H9 (cell line): ENCODE measurements at regions not wholly inside any gene's neighbourhood (a gene's known extent, or its start where the extent isn't known, plus 50 kb on each side); places are given as distances from the start of the nearest gene placed in this dataset.

ENCODE experiments used
- DNase-seq: peaks from one replicate; pipeline ENCODE4 v3.0.0-alpha.2; 2017
- H2AFZ ChIP-seq: one replicate; pipeline ENCODE4 v1.6.1; 2013; ENCODE audit warnings: mild to moderate bottlenecking, low read length, control low read depth, moderate library complexity
- H2AK5ac ChIP-seq: 2 replicates; pipeline ENCODE4 v1.6.1; 2013; ENCODE audit warnings: low read length, control low read depth, mixed read lengths; ENCODE audit not compliant: insufficient read length
- H2BK120ac ChIP-seq: one replicate; pipeline ENCODE4 v1.6.1; 2013; ENCODE audit warnings: low read depth, mild to moderate bottlenecking, low read length, control low read depth, inconsistent platforms; ENCODE audit not compliant: poor library complexity, severe bottlenecking
- H2BK12ac ChIP-seq: 2 replicates; pipeline ENCODE4 v1.6.1; 2013; ENCODE audit warnings: low read length, control low read depth, mixed read lengths, low read depth; ENCODE audit not compliant: insufficient read length
- H2BK15ac ChIP-seq: 2 replicates; pipeline ENCODE4 v1.6.1; 2013; ENCODE audit warnings: low read depth, low read length, control low read depth
- H2BK20ac ChIP-seq: one replicate; pipeline ENCODE4 v1.6.1; 2013; ENCODE audit warnings: low read depth, mild to moderate bottlenecking, low read length, control low read depth, inconsistent platforms; ENCODE audit not compliant: poor library complexity, severe bottlenecking
- H2BK5ac ChIP-seq: 2 replicates; pipeline ENCODE4 v1.6.1; 2013; ENCODE audit warnings: low read length, control low read depth, mixed read lengths; ENCODE audit not compliant: insufficient read length
- H3K14ac ChIP-seq: 2 replicates; pipeline ENCODE4 v1.6.1; 2013; ENCODE audit warnings: low read length, control low read depth; ENCODE audit not compliant: insufficient read depth
- H3K18ac ChIP-seq: 2 replicates; pipeline ENCODE4 v1.6.1; 2013; ENCODE audit warnings: low read depth, mild to moderate bottlenecking, mixed read lengths, low read length, control low read depth; ENCODE audit not compliant: insufficient read length
- H3K23ac ChIP-seq: 2 replicates; pipeline ENCODE4 v1.6.1; 2013; ENCODE audit warnings: low read length, control low read depth, mixed read lengths, low read depth; ENCODE audit not compliant: insufficient read length
- H3K23me2 ChIP-seq: 2 replicates; pipeline ENCODE4 v1.6.1; 2013; ENCODE audit warnings: low read depth, mild to moderate bottlenecking, mixed read lengths, low read length, control low read depth; ENCODE audit not compliant: insufficient read length, poor library complexity, severe bottlenecking
- H3K27ac ChIP-seq: 2 replicates; pipeline ENCODE4 v1.5.1; 2013; ENCODE audit warnings: low read length, control low read depth, mixed read lengths, low read depth; ENCODE audit not compliant: insufficient read length
- H3K27me3 ChIP-seq: 2 replicates; pipeline ENCODE4 v1.6.1; 2013; ENCODE audit warnings: low read length, control low read depth, inconsistent platforms; ENCODE audit not compliant: insufficient read depth
- H3K4ac ChIP-seq: 2 replicates; pipeline ENCODE4 v1.6.1; 2013; ENCODE audit warnings: low read depth, mild to moderate bottlenecking, control low read depth, inconsistent platforms, low read length, moderate library complexity
- H3K4me1 ChIP-seq: 2 replicates; pipeline ENCODE4 v1.6.1; 2013; ENCODE audit warnings: low read length, control low read depth, inconsistent platforms; ENCODE audit not compliant: insufficient read depth
- H3K4me2 ChIP-seq: 2 replicates; pipeline ENCODE4 v1.6.1; 2013; ENCODE audit warnings: low read length, control low read depth, mixed read lengths; ENCODE audit not compliant: insufficient read length, insufficient read depth
- H3K56ac ChIP-seq: 2 replicates; pipeline ENCODE4 v1.6.1; 2013; ENCODE audit warnings: low read depth, mild to moderate bottlenecking, mixed read lengths, low read length, control low read depth; ENCODE audit not compliant: insufficient read length
- H3K79me1 ChIP-seq: 2 replicates; pipeline ENCODE4 v1.6.1; 2013; ENCODE audit warnings: low read depth, mild to moderate bottlenecking, moderate library complexity, low read length, control low read depth, inconsistent platforms; ENCODE audit not compliant: insufficient read depth, poor library complexity, severe bottlenecking
- H3K79me2 ChIP-seq: 2 replicates; pipeline ENCODE4 v1.6.1; 2013; ENCODE audit warnings: low read length, control low read depth, inconsistent platforms; ENCODE audit not compliant: insufficient read depth
- H3K9ac ChIP-seq: 2 replicates; pipeline ENCODE4 v1.6.1; 2013; ENCODE audit warnings: low read length, control low read depth, mixed read lengths; ENCODE audit not compliant: insufficient read length; ENCODE audit errors: extremely low read depth
- H3K9me3 ChIP-seq: one replicate; pipeline ENCODE4 v1.6.1; 2013; ENCODE audit warnings: low read depth, low read length, inconsistent platforms; ENCODE audit not compliant: control insufficient read depth
- H3T11ph ChIP-seq: one replicate; pipeline ENCODE4 v1.6.1; 2013; ENCODE audit warnings: mild to moderate bottlenecking, low read length, control low read depth, inconsistent platforms
- H4K20me1 ChIP-seq: one replicate; pipeline ENCODE4 v1.6.1; 2013; ENCODE audit not compliant: control insufficient read depth, insufficient read length, insufficient read depth
- H4K5ac ChIP-seq: 2 replicates; pipeline ENCODE4 v1.6.1; 2013; ENCODE audit warnings: low read depth, mild to moderate bottlenecking, mixed read lengths, low read length, control low read depth; ENCODE audit not compliant: insufficient read length
- H4K8ac ChIP-seq: replicated peaks from 2 replicates; pipeline ENCODE4 v1.6.1; 2013; ENCODE audit warnings: low read length, control low read depth, mixed read lengths, low read depth; ENCODE audit not compliant: insufficient read length
- H4K91ac ChIP-seq: 2 replicates; pipeline ENCODE4 v1.6.1; 2013; ENCODE audit warnings: low read depth, mild to moderate bottlenecking, moderate library complexity, mixed read lengths, low read length, control low read depth; ENCODE audit not compliant: insufficient read length
- H3K27ac Mint-ChIP-seq, 3 experiments: 2 replicates in 2 of 3; 3 replicates in 1 of 3; pipeline ENCODE4 v1.8.0; 2020 to 2021; ENCODE audit warnings: mixed read lengths in 3 of 3, mild to moderate bottlenecking in 1 of 3, moderate library complexity in 1 of 3
- H3K27me3 Mint-ChIP-seq: 2 replicates; pipeline ENCODE4 v1.8.0; 2021; ENCODE audit warnings: low read depth, mild to moderate bottlenecking, moderate library complexity, mixed read lengths
- H3K36me3 Mint-ChIP-seq, 3 experiments: 2 replicates in 2 of 3; 3 replicates in 1 of 3; pipeline ENCODE4 v1.8.0; 2020 to 2021; ENCODE audit warnings: low read depth in 3 of 3, mixed read lengths in 3 of 3; ENCODE audit not compliant: insufficient read depth in 1 of 3
- H3K4me1 Mint-ChIP-seq, 2 experiments: 2 replicates each; pipeline ENCODE4 v1.8.0; 2020; ENCODE audit warnings: mixed read lengths in 2 of 2
- H3K4me3 Mint-ChIP-seq, 2 experiments: 2 replicates in 1 of 2; 3 replicates in 1 of 2; pipeline ENCODE4 v1.8.0; 2020 to 2021; ENCODE audit warnings: mild to moderate bottlenecking in 2 of 2, mixed read lengths in 2 of 2, moderate library complexity in 1 of 2
- H3K9me3 Mint-ChIP-seq, 2 experiments: 2 replicates in 1 of 2; 3 replicates in 1 of 2; pipeline ENCODE4 v1.8.0; 2020; ENCODE audit warnings: mild to moderate bottlenecking in 2 of 2, mixed read lengths in 2 of 2, moderate library complexity in 1 of 2
- WGBS: extraction: QIAGEN DNeasy Blood & Tissue Kit; methylation state at CpG from one replicate; pipeline ENCODE4 v1.1.7; 2013; ENCODE audit warnings: missing lambda C conversion rate, low lambda C conversion rate, mixed read lengths; ENCODE audit not compliant: insufficient read length; ENCODE audit errors: extremely low coverage; 5-methylcytosine and 5-hydroxymethylcytosine counted together
- TF ChIP-seq, protein P1 (sequence below): fragments of 200-600 bp; sonication (generic); conservative IDR thresholded peaks from 3 replicates; pipeline ENCODE4 v1.8.0; 2021; ENCODE audit warnings: antibody characterized with exemption, mild to moderate bottlenecking

DNA sequence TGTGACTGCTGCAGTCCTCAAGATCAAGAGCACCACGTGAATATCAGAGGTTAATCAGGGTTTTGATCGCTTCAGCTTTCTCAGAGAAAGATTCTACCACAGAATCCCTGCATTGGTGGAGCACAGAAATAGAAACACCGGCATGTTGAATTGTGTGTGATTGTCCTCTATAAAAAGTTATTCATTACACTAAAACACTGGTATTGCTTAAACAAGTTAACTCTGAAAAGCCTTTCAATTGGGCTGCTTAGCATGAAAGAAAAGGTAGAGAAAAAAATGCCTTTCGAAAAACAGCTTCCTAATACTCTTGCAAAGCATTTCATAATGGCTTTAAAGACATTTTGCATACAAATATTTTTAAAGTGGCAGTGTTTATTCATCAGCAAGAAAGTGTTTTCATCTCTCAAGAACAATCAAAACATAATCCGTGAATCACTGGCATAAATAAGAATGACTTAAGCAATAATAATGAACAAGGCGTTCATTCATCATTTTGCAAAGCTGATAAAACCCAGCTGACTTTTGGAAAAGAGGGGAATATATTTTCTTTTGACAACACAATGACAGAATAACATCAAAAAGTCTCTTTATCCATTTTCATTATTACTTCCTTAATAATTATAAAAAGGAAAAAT is 61.1 kb downstream of the HELT start:
- Mint-ChIP-seq H3K36me3 (no peaks in the 10 kb centered on the region), H3K4me3 (no peak overlapping the region), H3K27ac (no peak overlapping the region), H3K9me3 (no peaks in the 10 kb centered on the region), H3K27me3 (no peaks in the 10 kb centered on the region), H3K4me1 (peaks cover 36 to 45% of the 10 kb centered on the region in 2 experiments)
- Histone ChIP-seq H3K27me3 (no peaks in the 10 kb centered on the region), H4K91ac (no peak overlapping the region), H3K18ac (no peak overlapping the region), H3K56ac (no peak overlapping the region), H3K23me2 (no peaks in the 10 kb centered on the region), H3K79me1 (no peaks in the 10 kb centered on the region), H3K4ac (no peak overlapping the region), H3K79me2 (no peaks in the 10 kb centered on the region), H3K23ac (no peak overlapping the region), H3T11ph (no peak overlapping the region), H3K14ac (no peak overlapping the region), H2AFZ (no peak overlapping the region), H2AK5ac (no peak overlapping the region), H2BK12ac (no peak overlapping the region), H4K20me1 (no peaks in the 10 kb centered on the region), H3K9me3 (no peaks in the 10 kb centered on the region), H2BK15ac (no peak overlapping the region), H2BK5ac (no peak overlapping the region), H4K8ac (no peak overlapping the region), H4K5ac (no peak overlapping the region), H3K4me2 (no peak overlapping the region), H2BK20ac (no peak overlapping the region), H3K27ac (no peak overlapping the region), H3K4me1 (peaks cover 17% of the 10 kb centered on the region), H2BK120ac (no peak overlapping the region), H3K9ac (no peak overlapping the region)
- TF ChIP-seq, protein P1, sequence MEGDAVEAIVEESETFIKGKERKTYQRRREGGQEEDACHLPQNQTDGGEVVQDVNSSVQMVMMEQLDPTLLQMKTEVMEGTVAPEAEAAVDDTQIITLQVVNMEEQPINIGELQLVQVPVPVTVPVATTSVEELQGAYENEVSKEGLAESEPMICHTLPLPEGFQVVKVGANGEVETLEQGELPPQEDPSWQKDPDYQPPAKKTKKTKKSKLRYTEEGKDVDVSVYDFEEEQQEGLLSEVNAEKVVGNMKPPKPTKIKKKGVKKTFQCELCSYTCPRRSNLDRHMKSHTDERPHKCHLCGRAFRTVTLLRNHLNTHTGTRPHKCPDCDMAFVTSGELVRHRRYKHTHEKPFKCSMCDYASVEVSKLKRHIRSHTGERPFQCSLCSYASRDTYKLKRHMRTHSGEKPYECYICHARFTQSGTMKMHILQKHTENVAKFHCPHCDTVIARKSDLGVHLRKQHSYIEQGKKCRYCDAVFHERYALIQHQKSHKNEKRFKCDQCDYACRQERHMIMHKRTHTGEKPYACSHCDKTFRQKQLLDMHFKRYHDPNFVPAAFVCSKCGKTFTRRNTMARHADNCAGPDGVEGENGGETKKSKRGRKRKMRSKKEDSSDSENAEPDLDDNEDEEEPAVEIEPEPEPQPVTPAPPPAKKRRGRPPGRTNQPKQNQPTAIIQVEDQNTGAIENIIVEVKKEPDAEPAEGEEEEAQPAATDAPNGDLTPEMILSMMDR, result no peak
- DNase-seq, result no peak
- WGBS, result no CpG with 5 or more reads among the region's 6 CpGs
